K562 (cell line): ENCODE measurements at regions not wholly inside any gene's neighbourhood (a gene's known extent, or its start where the extent isn't known, plus 50 kb on each side); places are given as distances from the start of the nearest gene placed in this dataset.

Experiments
- ATAC-seq: fragments of 200-7000 bp; cut with Tn5 transposase; 3 replicates; pipeline ENCODE4 v1.9.1; 2020; ENCODE audit warnings: moderate library complexity
- BruUV-seq: library from RNA; stranded (reverse); fragments of 400-500 nt; replicated peaks from 2 replicates; lab custom pipeline; 2021; lab: Mats Ljungman, UMichigan
- CTCF ChIA-PET: fragments of 300-600 bp; formaldehyde crosslinking; extraction: SDS; loops from one replicate; lab custom pipeline; 2021; ENCODE audit warnings: low intra/inter-chr PET ratio; lab: Yijun Ruan, JAX
- POLR2A ChIA-PET: fragments of 300-600, 350-650 bp; sonication (Branson Sonifier 250); formaldehyde crosslinking; extraction: SDS; loops from one replicate; lab custom pipeline; 2021; ENCODE audit warnings: antibody characterized with exemption, inconsistent platforms; lab: Yijun Ruan, JAX
- DNase-seq, 4 experiments: peaks; one replicate each; pipeline versions ENCODE4 v3.0.0 to v3.0.0-alpha.2; 2011 to 2018; ENCODE audit warnings: low spot score in 3 of 4, mixed read lengths in 3 of 4; ENCODE audit errors: extremely low read depth in 1 of 4
- FAIRE-seq: peaks from 2 replicates; lab custom pipeline; 2011; peaks lifted over from hg19 to GRCh38; lab: Jason Lieb, UNC
- H2AFZ ChIP-seq: 2 replicates; pipeline ENCODE4 v1.6.0; 2011; ENCODE audit warnings: low read depth, low read length, control low read depth, inconsistent platforms
- H3K27ac ChIP-seq: fragments of 200-600 bp; 3 replicates; pipeline ENCODE4 v1.8.0; 2011; ENCODE audit warnings: low read depth, mild to moderate bottlenecking, control low read depth, inconsistent platforms, low read length, moderate library complexity, mixed read lengths; ENCODE audit errors: extremely low read depth
- H3K27me3 ChIP-seq, 2 experiments: fragments of 300-600 bp in 1 of 2; 2 replicates in 1 of 2; 3 replicates in 1 of 2; pipeline versions ENCODE4 v1.6.0 to v1.8.0; 2011; ENCODE audit warnings: inconsistent platforms in 2 of 2, low read length in 2 of 2, mild to moderate bottlenecking in 1 of 2, mixed read lengths in 1 of 2, moderate library complexity in 1 of 2; ENCODE audit not compliant: control insufficient read depth in 2 of 2, insufficient read depth in 2 of 2
- H3K36me3 ChIP-seq: fragments of 300-600 bp; 3 replicates; pipeline ENCODE4 v1.8.0; 2011; ENCODE audit warnings: mild to moderate bottlenecking, low read length, inconsistent platforms; ENCODE audit not compliant: control insufficient read depth, insufficient read depth
- H3K4me1 ChIP-seq, 2 experiments: fragments of 200-600 bp in 1 of 2; replicated peaks in 1 of 2; 2 replicates in 1 of 2; 3 replicates in 1 of 2; pipeline versions ENCODE4 v1.5.1 to v1.8.0; 2011; ENCODE audit warnings: inconsistent platforms in 2 of 2, low read length in 2 of 2, mild to moderate bottlenecking in 1 of 2, mixed read lengths in 1 of 2, moderate library complexity in 1 of 2; ENCODE audit not compliant: control insufficient read depth in 2 of 2, insufficient read depth in 2 of 2
- H3K4me2 ChIP-seq: 2 replicates; pipeline ENCODE4 v1.6.1; 2011; ENCODE audit warnings: low read length, control low read depth, inconsistent platforms, mixed read lengths; ENCODE audit not compliant: insufficient read depth
- H3K4me3 ChIP-seq: fragments of 200-600 bp; sonication (generic), shearing (Covaris generic); 2 replicates; pipeline ENCODE4 v1.5.1; 2016; ENCODE audit warnings: control low read depth, inconsistent platforms
- H3K79me2 ChIP-seq: fragments of 200-600 bp; 3 replicates; pipeline ENCODE4 v1.8.0; 2011; ENCODE audit warnings: low read length, inconsistent platforms; ENCODE audit not compliant: control insufficient read depth, insufficient read depth
- H3K9ac ChIP-seq, 2 experiments: 2 replicates each; pipeline versions ENCODE4 v1.6.0 to v1.6.1; 2011; ENCODE audit warnings: low read depth in 2 of 2, low read length in 2 of 2, control low read depth in 1 of 2, inconsistent platforms in 1 of 2, mild to moderate bottlenecking in 1 of 2, mixed read lengths in 1 of 2; ENCODE audit not compliant: insufficient read depth in 1 of 2
- H3K9me1 ChIP-seq: one replicate; pipeline ENCODE4 v1.6.0; 2011; ENCODE audit warnings: inconsistent platforms, mild to moderate bottlenecking, low read length, moderate library complexity; ENCODE audit not compliant: control insufficient read depth, insufficient read depth
- H3K9me3 ChIP-seq: replicated peaks from 2 replicates; pipeline ENCODE4 v1.5.1; 2011; ENCODE audit warnings: low read depth, low read length, inconsistent platforms; ENCODE audit not compliant: control insufficient read depth, insufficient read depth
- H4K20me1 ChIP-seq: replicated peaks from 2 replicates; pipeline ENCODE4 v1.6.1; 2011; ENCODE audit warnings: low read length, inconsistent platforms, mixed read lengths; ENCODE audit not compliant: control insufficient read depth, insufficient read depth
- BRD9 ChIP-seq: fragments of 450-650 bp; IDR thresholded peaks from 2 replicates; pipeline ENCODE4 v1.6.1; 2018; ENCODE audit warnings: low read depth; ENCODE audit not compliant: partially characterized antibody
- CREB1 ChIP-seq, 2 experiments: sonication (generic) in 1 of 2; formaldehyde crosslinking in 1 of 2; IDR thresholded peaks; 2 replicates each; pipeline versions ENCODE4 v1.6.1 to v1.8.0; 2012 to 2022; ENCODE audit warnings: inconsistent platforms in 1 of 2, mild to moderate bottlenecking in 1 of 2, missing genetic modification reagents in 1 of 2, moderate library complexity in 1 of 2
- CREBBP ChIP-seq: IDR thresholded peaks from one replicate; pipeline ENCODE4 v1.6.1; 2012; ENCODE audit warnings: low read depth, mild to moderate bottlenecking, control low read depth, inconsistent platforms, low read length
- MAFF ChIP-seq: IDR thresholded peaks from 2 replicates; pipeline ENCODE4 v1.6.1; 2012; ENCODE audit warnings: low read length, improper control_type of control experiment
- NCOA2 ChIP-seq, 2 experiments: fragments of 450-650 bp; IDR thresholded peaks; 2 replicates each; pipeline ENCODE4 v1.6.1; 2018; ENCODE audit warnings: mild to moderate bottlenecking in 2 of 2, moderate library complexity in 1 of 2; ENCODE audit not compliant: partially characterized antibody in 2 of 2
- RUNX1 ChIP-seq: sonication (generic); IDR thresholded peaks from 2 replicates; pipeline ENCODE4 v1.6.1; 2016; ENCODE audit warnings: antibody characterized with exemption, low read depth
- USF2 ChIP-seq: sonication (generic); formaldehyde crosslinking; IDR thresholded peaks from 2 replicates; pipeline ENCODE4 v1.5.0; 2020; ENCODE audit warnings: missing genetic modification reagents
- ZKSCAN8 ChIP-seq: fragments of 200-800 bp; sonication (Bioruptor generic); IDR thresholded peaks from 2 replicates; pipeline ENCODE4 v1.6.1; 2016; ENCODE audit warnings: missing genetic modification characterization, missing compliant biosample characterization
- ZNF140 ChIP-seq: fragments of 250-450 bp; sonication (Bioruptor Pico); IDR thresholded peaks from 2 replicates; pipeline ENCODE4 v1.8.0; 2021; ENCODE audit warnings: moderate library complexity, mild to moderate bottlenecking, inconsistent platforms
- ZNF740 ChIP-seq, 3 experiments: fragments of 200-800 bp in 1 of 3; sonication (Bioruptor generic) in 1 of 3; sonication (generic) in 1 of 3; formaldehyde crosslinking in 1 of 3; IDR thresholded peaks; 2 replicates each; pipeline versions ENCODE4 v1.6.1 to v1.8.0; 2016 to 2022; ENCODE audit warnings: mild to moderate bottlenecking in 2 of 3, missing compliant biosample characterization in 2 of 3, missing genetic modification characterization in 2 of 3, missing genetic modification reagents in 1 of 3
- WGBS: fragments of 100-300 bp; shearing (Covaris generic); methylation state at CpG from one replicate; pipeline ENCODE4 v1.1.6; 2016; ENCODE audit warnings: low coverage, mixed read lengths; ENCODE audit not compliant: insufficient coverage; ENCODE audit errors: missing lambda C conversion rate; 5-methylcytosine and 5-hydroxymethylcytosine counted together
- in situ Hi-C: fragments of 300-500 bp; cut with MboI; formaldehyde crosslinking; loops from 4 replicates; pipeline ENCODE4 v1.15.0; 2018; ENCODE audit warnings: inconsistent platforms, mixed read lengths
- intact Hi-C: fragments of 100-400 bp; cut with micrococcal nuclease; formaldehyde crosslinking; loops from 2 replicates; pipeline ENCODE4 v1.14.2; 2022

GRCh38 chr6:51477711-51478311, 609.6 kb downstream of the PKHD1 start (continued):
- TF ChIP-seq ZNF740 (CRISPR knock-in tag; IDR thresholded peaks at IDR 0.05) (no peak), ZNF740 (tag; IDR thresholded peaks at IDR 0.05) (no peak), BRD9 (no peak)

GRCh38 chr6:51479296-51479695, 608.1 kb downstream of the PKHD1 start:
- in situ Hi-C loops = no loop called here
- DNase-seq (no peak), FAIRE-seq (no peak)

More at GRCh38 chr6:51479296-51479695, 608.1 kb downstream of the PKHD1 start:
- ChIA-PET POLR2A (no interaction called here), CTCF (no interaction called here)
- H3K36me3 ChIP-seq = no peaks in the 10 kb centered on the region
- H3K4me3 ChIP-seq = no peak overlapping the region
- no peak overlapping the region for H3K9ac ChIP-seq
- no peaks in the 10 kb centered on the region for H3K4me1 ChIP-seq
- intact Hi-C loops = no loop called here
- no TSS peak for BruUV-seq
- no peaks in the 10 kb centered on the region for H3K9me3 ChIP-seq
- 0% methylated on average over 1 of the region's 1 CpG for WGBS
- no peak overlapping the region for H3K4me2 ChIP-seq
- H3K27me3 ChIP-seq = no peaks in the 10 kb centered on the region
- TF ChIP-seq RUNX1 (no peak), CREBBP (no peak), CREB1 (IDR thresholded peaks at IDR 0.05) (no peak), CREB1 (CRISPR knock-in tag; IDR thresholded peaks at IDR 0.05) (no peak), USF2 (CRISPR knock-in tag) (no peak), MAFF (no peak), ZKSCAN8 (CRISPR knock-in tag) (no peak), NCOA2 (IDR thresholded peaks at IDR 0.05; ENCODE audit: partially characterized antibody in 2 of 2) (no peak), ZNF140 (CRISPR knock-in tag) (no peak)
- no peaks in the 10 kb centered on the region for H4K20me1 ChIP-seq
- no peaks in the 10 kb centered on the region for H3K9me1 ChIP-seq
- no peak overlapping the region for H3K27ac ChIP-seq
- H2AFZ ChIP-seq = no peak overlapping the region
- H3K79me2 ChIP-seq = no peaks in the 10 kb centered on the region
- no peak for ATAC-seq
